ENCODE measurements at regions not wholly inside any gene's neighbourhood (a gene's known extent, or its start where the extent isn't known, plus 50 kb on each side); places are given as distances from the start of the nearest gene placed in this dataset.
A peak's percentile ranks its signal among the peaks of the same experiment; 100 is the strongest.

DNA sequence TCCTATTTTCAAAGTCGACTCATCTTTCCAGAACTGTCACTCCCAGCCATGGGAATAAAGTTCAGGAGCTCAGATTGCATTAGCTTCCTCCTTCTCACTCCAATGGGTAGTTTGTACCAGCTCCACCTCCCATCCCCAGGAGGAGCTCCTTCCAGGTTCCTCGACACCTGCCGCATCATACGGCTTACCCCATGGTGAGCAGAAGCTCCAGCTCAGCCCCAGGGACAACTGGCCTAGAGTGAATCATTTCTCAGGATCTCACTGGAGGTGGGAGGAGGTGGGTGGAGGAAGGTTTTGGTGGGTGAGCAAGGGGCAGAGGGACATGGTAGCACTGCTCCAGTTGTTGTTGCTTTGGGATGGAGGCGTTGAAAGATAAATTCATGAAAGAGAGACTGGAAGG is 196.3 kb upstream of the PKDCC start:
- no peak for DNase-seq (ENCODE audit: low read depth in 2 of 2)
- H3K4me1 ChIP-seq (ENCODE audit: control insufficient read depth, extremely low read depth, insufficient read depth, low read length): no peaks in the 10 kb centered on the region
- no peak overlapping the region for H3K27ac ChIP-seq (ENCODE audit: insufficient read depth, low read length)
- H3K4me2 ChIP-seq (ENCODE audit: extremely low read depth, insufficient read depth, low read length): no peak overlapping the region
- H2AFZ ChIP-seq (ENCODE audit: low read length): no peak overlapping the region
- peaks cover 11% of the 10 kb centered on the region for H3K27me3 ChIP-seq (ENCODE audit: control insufficient read depth, insufficient read depth, low read length)
- no peaks in the 10 kb centered on the region for H3K36me3 ChIP-seq (ENCODE audit: control insufficient read depth, insufficient read depth, low read length)
- no peaks in the 10 kb centered on the region for H3K79me2 ChIP-seq (ENCODE audit: control insufficient read depth, insufficient read depth, low read length)
- H3K9ac ChIP-seq (ENCODE audit: insufficient read depth, low read length): no peak overlapping the region
- no peak overlapping the region for H3K4me3 ChIP-seq (replicated peaks in 1 of 4; ENCODE audit: control extremely low read depth in 1 of 4, insufficient read depth in 1 of 4, low read depth in 3 of 4, low read length in 4 of 4)
- TF ChIP-seq, protein P1, sequence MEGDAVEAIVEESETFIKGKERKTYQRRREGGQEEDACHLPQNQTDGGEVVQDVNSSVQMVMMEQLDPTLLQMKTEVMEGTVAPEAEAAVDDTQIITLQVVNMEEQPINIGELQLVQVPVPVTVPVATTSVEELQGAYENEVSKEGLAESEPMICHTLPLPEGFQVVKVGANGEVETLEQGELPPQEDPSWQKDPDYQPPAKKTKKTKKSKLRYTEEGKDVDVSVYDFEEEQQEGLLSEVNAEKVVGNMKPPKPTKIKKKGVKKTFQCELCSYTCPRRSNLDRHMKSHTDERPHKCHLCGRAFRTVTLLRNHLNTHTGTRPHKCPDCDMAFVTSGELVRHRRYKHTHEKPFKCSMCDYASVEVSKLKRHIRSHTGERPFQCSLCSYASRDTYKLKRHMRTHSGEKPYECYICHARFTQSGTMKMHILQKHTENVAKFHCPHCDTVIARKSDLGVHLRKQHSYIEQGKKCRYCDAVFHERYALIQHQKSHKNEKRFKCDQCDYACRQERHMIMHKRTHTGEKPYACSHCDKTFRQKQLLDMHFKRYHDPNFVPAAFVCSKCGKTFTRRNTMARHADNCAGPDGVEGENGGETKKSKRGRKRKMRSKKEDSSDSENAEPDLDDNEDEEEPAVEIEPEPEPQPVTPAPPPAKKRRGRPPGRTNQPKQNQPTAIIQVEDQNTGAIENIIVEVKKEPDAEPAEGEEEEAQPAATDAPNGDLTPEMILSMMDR (conservative IDR thresholded peaks at IDR 0.05 in 1 of 2, IDR thresholded peaks at IDR 0.05 in 1 of 2; ENCODE audit: low read depth in 1 of 2, low read length in 2 of 2): no peak
- TF ChIP-seq EZH2 (IDR thresholded peaks at IDR 0.05; ENCODE audit: low read length, missing control alignments): no peak
- H4K20me1 ChIP-seq (ENCODE audit: control insufficient read depth, extremely low read depth, insufficient read depth, low read length): no peaks in the 10 kb centered on the region
- H3K9me3 ChIP-seq (ENCODE audit: control insufficient read depth, insufficient read depth, low read depth, low read length): no peaks in the 10 kb centered on the region

DNA sequence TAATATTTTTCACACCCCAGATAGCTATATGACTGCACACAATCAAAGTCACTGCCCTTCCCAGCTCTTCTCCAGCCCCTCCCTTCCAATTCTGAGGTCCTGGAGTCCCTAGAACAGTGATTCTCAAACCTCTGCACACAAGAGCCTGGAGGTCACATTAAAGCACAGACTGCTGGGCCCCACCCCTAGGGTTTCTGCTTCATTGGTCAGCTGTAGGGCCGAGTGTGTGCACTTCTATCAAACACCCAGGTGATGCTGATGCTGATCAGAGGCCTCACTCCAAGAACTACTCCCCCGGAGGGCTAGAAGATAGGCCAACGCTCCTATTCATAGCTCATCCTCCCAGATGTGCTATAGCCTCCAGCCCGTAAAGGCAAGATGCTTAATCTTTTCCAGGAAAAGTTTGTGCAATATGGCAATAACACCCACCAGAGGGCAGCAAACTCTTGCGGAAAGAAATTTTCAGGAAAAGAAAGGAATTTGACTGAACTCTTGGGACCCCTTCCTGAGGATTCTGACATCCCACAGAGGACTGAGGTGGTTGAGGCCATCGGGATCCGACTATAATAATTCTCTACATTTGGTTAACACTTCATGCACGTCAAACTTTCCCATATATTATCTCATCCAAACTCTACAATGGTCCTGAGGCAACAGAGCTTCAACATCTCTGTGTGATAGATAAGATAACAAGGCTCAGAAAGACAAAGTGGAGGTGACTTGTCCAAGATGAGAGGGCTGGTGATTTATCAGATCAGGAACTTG is 194.2 kb upstream of the PKDCC start:
- no peak overlapping the region for H3K4me2 ChIP-seq (ENCODE audit: extremely low read depth, insufficient read depth, low read length)
- no peaks in the 10 kb centered on the region for H3K9me3 ChIP-seq (ENCODE audit: control insufficient read depth, insufficient read depth, low read depth, low read length)
- no peaks in the 10 kb centered on the region for H3K4me1 ChIP-seq (ENCODE audit: control insufficient read depth, extremely low read depth, insufficient read depth, low read length)
- H3K4me3 ChIP-seq (replicated peaks in 1 of 4; ENCODE audit: control extremely low read depth in 1 of 4, insufficient read depth in 1 of 4, low read depth in 3 of 4, low read length in 4 of 4): no peak overlapping the region
- H2AFZ ChIP-seq (ENCODE audit: low read length): no peak overlapping the region
- no peaks in the 10 kb centered on the region for H3K27me3 ChIP-seq (ENCODE audit: control insufficient read depth, insufficient read depth, low read length)
- DNase-seq (ENCODE audit: low read depth in 2 of 2): peak; percentile 49 to 74
- H3K27ac ChIP-seq (ENCODE audit: insufficient read depth, low read length): no peak overlapping the region
- no peaks in the 10 kb centered on the region for H3K79me2 ChIP-seq (ENCODE audit: control insufficient read depth, insufficient read depth, low read length)
- no peak overlapping the region for H3K9ac ChIP-seq (ENCODE audit: insufficient read depth, low read length)
- H3K36me3 ChIP-seq (ENCODE audit: control insufficient read depth, insufficient read depth, low read length): no peaks in the 10 kb centered on the region
- TF ChIP-seq, protein P1 (conservative IDR thresholded peaks at IDR 0.05 in 1 of 2, IDR thresholded peaks at IDR 0.05 in 1 of 2; ENCODE audit: low read depth in 1 of 2, low read length in 2 of 2): peak; percentile 72 to 73
- no peak for TF ChIP-seq EZH2 (IDR thresholded peaks at IDR 0.05; ENCODE audit: low read length, missing control alignments)
- no peaks in the 10 kb centered on the region for H4K20me1 ChIP-seq (ENCODE audit: control insufficient read depth, extremely low read depth, insufficient read depth, low read length)

DNA sequence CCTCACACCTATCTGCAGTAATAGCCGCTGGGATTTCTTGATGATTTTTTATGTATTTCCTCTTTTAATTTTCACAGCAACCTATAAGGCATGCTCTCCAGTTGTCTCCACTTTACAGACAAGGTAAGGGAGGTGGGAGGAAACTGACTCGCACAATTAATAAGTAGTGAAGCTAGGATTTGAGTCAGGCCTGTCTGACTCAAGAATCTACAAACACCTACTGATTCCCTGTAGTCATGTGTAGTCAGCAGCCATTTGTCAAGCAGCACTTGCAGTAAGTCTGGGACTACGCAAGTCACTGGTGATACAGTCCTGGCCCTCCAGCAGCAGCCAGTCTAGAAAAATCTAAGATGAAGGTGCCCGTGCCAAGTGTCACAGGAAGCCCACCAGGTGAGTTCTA is 193.6 kb upstream of the PKDCC start:
- no peaks in the 10 kb centered on the region for H3K27me3 ChIP-seq (ENCODE audit: control insufficient read depth, insufficient read depth, low read length)
- TF ChIP-seq, protein P1 (conservative IDR thresholded peaks at IDR 0.05 in 1 of 2, IDR thresholded peaks at IDR 0.05 in 1 of 2; ENCODE audit: low read depth in 1 of 2, low read length in 2 of 2): no peak
- no peak for TF ChIP-seq EZH2 (IDR thresholded peaks at IDR 0.05; ENCODE audit: low read length, missing control alignments)
- H3K79me2 ChIP-seq (ENCODE audit: control insufficient read depth, insufficient read depth, low read length): no peaks in the 10 kb centered on the region
- no peaks in the 10 kb centered on the region for H3K9me3 ChIP-seq (ENCODE audit: control insufficient read depth, insufficient read depth, low read depth, low read length)
- H3K27ac ChIP-seq (ENCODE audit: insufficient read depth, low read length): no peak overlapping the region
- H3K4me3 ChIP-seq (replicated peaks in 1 of 4; ENCODE audit: control extremely low read depth in 1 of 4, insufficient read depth in 1 of 4, low read depth in 3 of 4, low read length in 4 of 4): no peak overlapping the region
- peak; percentile 38 to 41 for DNase-seq (ENCODE audit: low read depth in 2 of 2)
- H3K4me1 ChIP-seq (ENCODE audit: control insufficient read depth, extremely low read depth, insufficient read depth, low read length): no peaks in the 10 kb centered on the region
- H3K4me2 ChIP-seq (ENCODE audit: extremely low read depth, insufficient read depth, low read length): no peak overlapping the region
- H3K9ac ChIP-seq (ENCODE audit: insufficient read depth, low read length): no peak overlapping the region
- no peaks in the 10 kb centered on the region for H3K36me3 ChIP-seq (ENCODE audit: control insufficient read depth, insufficient read depth, low read length)
- no peaks in the 10 kb centered on the region for H4K20me1 ChIP-seq (ENCODE audit: control insufficient read depth, extremely low read depth, insufficient read depth, low read length)
- no peak overlapping the region for H2AFZ ChIP-seq (ENCODE audit: low read length)

Measured in fibroblast of lung (primary cell).